ENCODE measurements at regions not wholly inside any gene's neighbourhood (a gene's known extent, or its start where the extent isn't known, plus 50 kb on each side); places are given as distances from the start of the nearest gene placed in this dataset.

- no peak for DNase-seq
- no peaks in the 10 kb centered on the region for H4K20me1 ChIP-seq (ENCODE audit: insufficient read depth)
- no peaks in the 10 kb centered on the region for H3K27me3 ChIP-seq (ENCODE audit: insufficient read depth)
- no peak overlapping the region for H3K9ac ChIP-seq
- H3K27ac ChIP-seq (ENCODE audit: low read depth in 2 of 2, low read length in 1 of 2) = no peak overlapping the region
- no peaks in the 10 kb centered on the region for H3F3A ChIP-seq (replicated peaks; ENCODE audit: insufficient read depth)
- POLR2A ChIA-PET = no interaction called here
- H3K9me3 ChIP-seq = no peaks in the 10 kb centered on the region
- no peaks in the 10 kb centered on the region for H3K36me3 ChIP-seq (replicated peaks in 1 of 2; ENCODE audit: control insufficient read depth in 1 of 2, insufficient read depth in 2 of 2, low read length in 1 of 2)
- H3K4me1 ChIP-seq (ENCODE audit: control insufficient read depth in 1 of 2, insufficient read depth in 2 of 2, low read depth in 1 of 2, low read length in 1 of 2) = no peaks in the 10 kb centered on the region
- H3K79me2 ChIP-seq (ENCODE audit: insufficient read depth) = no peaks in the 10 kb centered on the region
- 79% methylated on average over 4 of the region's 4 CpGs for WGBS (ENCODE audit: low lambda C conversion rate)
- H3K9me2 ChIP-seq = no peaks in the 10 kb centered on the region
- CTCF ChIA-PET = no interaction called here
- H3K4me2 ChIP-seq = no peak overlapping the region
- TF ChIP-seq MAX (IDR thresholded peaks at IDR 0.05; ENCODE audit: low read depth) = no peak
- no peak overlapping the region for H3K4me3 ChIP-seq (ENCODE audit: low read depth in 2 of 2, low read length in 1 of 2)
- no peak overlapping the region for H2AFZ ChIP-seq (ENCODE audit: low read depth)
These were observed 173.0 kb upstream of the MITF start for GRCh38 chr3:69566275-69566674.

- Histone ChIP-seq H3K4me1 (ENCODE audit: control insufficient read depth in 1 of 2, insufficient read depth in 2 of 2, low read depth in 1 of 2, low read length in 1 of 2) (no peaks in the 10 kb centered on the region), H3K9me2 (no peaks in the 10 kb centered on the region), H3K27me3 (ENCODE audit: insufficient read depth) (no peaks in the 10 kb centered on the region), H3F3A (replicated peaks; ENCODE audit: insufficient read depth) (no peaks in the 10 kb centered on the region), H3K4me3 (ENCODE audit: low read depth in 2 of 2, low read length in 1 of 2) (no peak overlapping the region), H3K9ac (no peak overlapping the region), H3K27ac (ENCODE audit: low read depth in 2 of 2, low read length in 1 of 2) (no peak overlapping the region), H3K4me2 (no peak overlapping the region), H4K20me1 (ENCODE audit: insufficient read depth) (no peaks in the 10 kb centered on the region), H3K79me2 (ENCODE audit: insufficient read depth) (no peaks in the 10 kb centered on the region), H3K36me3 (replicated peaks in 1 of 2; ENCODE audit: control insufficient read depth in 1 of 2, insufficient read depth in 2 of 2, low read length in 1 of 2) (no peaks in the 10 kb centered on the region), H2AFZ (ENCODE audit: low read depth) (no peak overlapping the region), H3K9me3 (no peaks in the 10 kb centered on the region)
- CTCF ChIA-PET = no interaction called here
- TF ChIP-seq NRF1 (IDR thresholded peaks at IDR 0.05; ENCODE audit: low read depth, low read length) = no peak
- no peak for TF ChIP-seq CTCF (IDR thresholded peaks at IDR 0.05)
- TF ChIP-seq EP300 (IDR thresholded peaks at IDR 0.05; ENCODE audit: borderline replicate concordance in 1 of 2, low read depth in 1 of 2, low read length in 1 of 2) = no peak
- no peak for TF ChIP-seq MEF2A (IDR thresholded peaks at IDR 0.05; ENCODE audit: borderline replicate concordance, low read depth)
- TF ChIP-seq ELF1 (IDR thresholded peaks at IDR 0.05) = no peak
- TF ChIP-seq ZBTB33 (IDR thresholded peaks at IDR 0.05; ENCODE audit: borderline replicate concordance, low read depth) = no peak
- TF ChIP-seq JUND (IDR thresholded peaks at IDR 0.05) = no peak
- TF ChIP-seq IRF3 (IDR thresholded peaks at IDR 0.05; ENCODE audit: low read depth, low read length) = no peak
- TF ChIP-seq GATA2 (CRISPR knock-in tag; IDR thresholded peaks at IDR 0.05) = no peak
- TF ChIP-seq FOSL2 (IDR thresholded peaks at IDR 0.05; ENCODE audit: borderline replicate concordance, low read depth) = no peak
- TF ChIP-seq GABPA (IDR thresholded peaks at IDR 0.05; ENCODE audit: low read depth) = no peak
- no peak for TF ChIP-seq RCOR1 (IDR thresholded peaks at IDR 0.05; ENCODE audit: low read length)
- no peak for TF ChIP-seq USF1 (IDR thresholded peaks at IDR 0.05; ENCODE audit: borderline replicate concordance, low read depth)
- TF ChIP-seq USF2 (IDR thresholded peaks at IDR 0.05; ENCODE audit: borderline replicate concordance, low read depth, low read length) = no peak
- DNase-seq = no peak
- 27% methylated on average over 4 of the region's 4 CpGs for WGBS (ENCODE audit: low lambda C conversion rate)
- POLR2A ChIA-PET = no interaction called here
These were observed 173.9 kb upstream of the MITF start for GRCh38 chr3:69565316-69565715.

Measured in SK-N-SH (cell line).